Smooth muscle cell (in vitro differentiated cells): ENCODE measurements at regions not wholly inside any gene's neighbourhood (a gene's known extent, or its start where the extent isn't known, plus 50 kb on each side); places are given as distances from the start of the nearest gene placed in this dataset.

Experiments
- DNase-seq: peaks from one replicate; lab custom pipeline; 2025; ENCODE audit not compliant: unreplicated experiment; lab: John Stamatoyannopoulos, UW
- H2AFZ ChIP-seq: fragments of 200-600 bp; sonication (generic); 2 replicates; pipeline ENCODE4 v1.6.0; 2016; ENCODE audit warnings: antibody characterized with exemption, low read depth, mild to moderate bottlenecking
- H3F3A ChIP-seq: fragments of 200-600 bp; sonication (generic); 2 replicates; pipeline ENCODE4 v1.6.0; 2017; ENCODE audit warnings: antibody characterized with exemption, low read depth
- H3K27ac ChIP-seq: fragments of 200-600 bp; sonication (generic); 2 replicates; pipeline ENCODE4 v1.5.1; 2016; ENCODE audit warnings: low read depth, mild to moderate bottlenecking
- H3K27me3 ChIP-seq: fragments of 200-600 bp; sonication (generic); 2 replicates; pipeline ENCODE4 v1.6.1; 2016; ENCODE audit warnings: low read depth, mild to moderate bottlenecking
- H3K36me3 ChIP-seq: fragments of 200-600 bp; sonication (generic); 2 replicates; pipeline ENCODE4 v1.5.1; 2016; ENCODE audit warnings: low read depth
- H3K4me1 ChIP-seq: fragments of 200-600 bp; sonication (generic); 2 replicates; pipeline ENCODE4 v1.5.1; 2016; ENCODE audit warnings: low read depth
- H3K4me2 ChIP-seq: fragments of 200-600 bp; sonication (generic); 2 replicates; pipeline ENCODE4 v1.6.0; 2016; ENCODE audit warnings: mild to moderate bottlenecking
- H3K4me3 ChIP-seq: fragments of 200-600 bp; sonication (generic); 2 replicates; pipeline ENCODE4 v1.5.1; 2016; ENCODE audit warnings: mild to moderate bottlenecking
- H3K79me2 ChIP-seq: fragments of 200-600 bp; sonication (generic); 2 replicates; pipeline ENCODE4 v1.6.0; 2016; ENCODE audit warnings: low read depth, mild to moderate bottlenecking
- H3K9ac ChIP-seq: fragments of 200-600 bp; sonication (generic); 2 replicates; pipeline ENCODE4 v1.6.0; 2016; ENCODE audit warnings: low read depth
- H3K9me3 ChIP-seq: fragments of 200-600 bp; sonication (generic); replicated peaks from 2 replicates; pipeline ENCODE4 v1.5.1; 2016; ENCODE audit warnings: low read depth
- H4K20me1 ChIP-seq: fragments of 200-600 bp; sonication (generic); 2 replicates; pipeline ENCODE4 v1.6.0; 2016; ENCODE audit warnings: low read depth
- CTCF ChIP-seq: fragments of 200-600 bp; sonication (generic); IDR thresholded peaks from 2 replicates; pipeline ENCODE4 v1.5.1; 2017; ENCODE audit warnings: borderline replicate concordance, mild to moderate bottlenecking, antibody characterized with exemption; ENCODE audit not compliant: insufficient read depth, poor library complexity, severe bottlenecking
- WGBS: methylation state at CpG from one replicate; pipeline ENCODE4 v1.1.7; 2016; ENCODE audit warnings: low lambda C conversion rate; 5-methylcytosine and 5-hydroxymethylcytosine counted together

- WGBS = 71% methylated on average over 3 of the region's 3 CpGs
- Histone ChIP-seq H3K27ac (no peak overlapping the region), H3K9ac (no peak overlapping the region), H4K20me1 (no peaks in the 10 kb centered on the region), H3K36me3 (no peaks in the 10 kb centered on the region), H3K4me1 (no peaks in the 10 kb centered on the region), H3K4me2 (no peak overlapping the region), H3K9me3 (no peaks in the 10 kb centered on the region), H3F3A (no peaks in the 10 kb centered on the region), H2AFZ (no peak overlapping the region), H3K79me2 (no peaks in the 10 kb centered on the region), H3K4me3 (no peak overlapping the region), H3K27me3 (peaks cover 38% of the 10 kb centered on the region)
- DNase-seq = no peak
- TF ChIP-seq CTCF = no peak
Measured at GRCh38 chr7:131905471-131905973, 349.1 kb upstream of the PODXL start.

- Histone ChIP-seq H3K79me2 (no peaks in the 10 kb centered on the region), H3K27ac (no peak overlapping the region), H3K4me3 (no peak overlapping the region), H3F3A (no peaks in the 10 kb centered on the region), H3K27me3 (peaks cover 31% of the 10 kb centered on the region), H3K9me3 (no peaks in the 10 kb centered on the region), H3K4me1 (no peaks in the 10 kb centered on the region), H3K36me3 (no peaks in the 10 kb centered on the region), H2AFZ (no peak overlapping the region), H3K9ac (no peak overlapping the region), H4K20me1 (no peaks in the 10 kb centered on the region), H3K4me2 (no peak overlapping the region)
- no peak for DNase-seq
- WGBS = 48% methylated on average over 3 of the region's 3 CpGs
- no peak for TF ChIP-seq CTCF
Measured at GRCh38 chr7:131904760-131905327, 348.4 kb upstream of the PODXL start.

- no peaks in the 10 kb centered on the region for H3F3A ChIP-seq
- no peaks in the 10 kb centered on the region for H3K9me3 ChIP-seq
- 86% methylated on average over 1 of the region's 1 CpG for WGBS
- H3K9ac ChIP-seq = no peak overlapping the region
- DNase-seq = no peak
- no peaks in the 10 kb centered on the region for H3K79me2 ChIP-seq
- no peak for TF ChIP-seq CTCF
- peaks cover 19% of the 10 kb centered on the region for H3K27me3 ChIP-seq
- H3K4me1 ChIP-seq = no peaks in the 10 kb centered on the region
- H3K36me3 ChIP-seq = no peaks in the 10 kb centered on the region
- H2AFZ ChIP-seq = no peak overlapping the region
- no peaks in the 10 kb centered on the region for H4K20me1 ChIP-seq
- H3K27ac ChIP-seq = no peak overlapping the region
- H3K4me3 ChIP-seq = no peak overlapping the region
- H3K4me2 ChIP-seq = no peak overlapping the region
Measured at GRCh38 chr7:131903315-131903714, 346.9 kb upstream of the PODXL start.

- Histone ChIP-seq H4K20me1 (no peaks in the 10 kb centered on the region), H3K4me2 (no peak overlapping the region), H2AFZ (no peak overlapping the region), H3K9me3 (no peaks in the 10 kb centered on the region), H3F3A (no peaks in the 10 kb centered on the region), H3K36me3 (no peaks in the 10 kb centered on the region), H3K4me3 (no peak overlapping the region), H3K4me1 (peaks cover 18% of the 10 kb centered on the region), H3K9ac (no peak overlapping the region), H3K27ac (no peak overlapping the region), H3K27me3 (no peaks in the 10 kb centered on the region), H3K79me2 (no peaks in the 10 kb centered on the region)
- 59% methylated on average over 1 of the region's 1 CpG for WGBS
- TF ChIP-seq CTCF = no peak
- DNase-seq = no peak
Measured at GRCh38 chr7:131900785-131901287, 344.4 kb upstream of the PODXL start.
